A549 (cell line): ENCODE measurements at regions not wholly inside any gene's neighbourhood (a gene's known extent, or its start where the extent isn't known, plus 50 kb on each side); places are given as distances from the start of the nearest gene placed in this dataset.

Experiments used
- ATAC-seq, 2 experiments: fragments of 200-7000 bp in 1 of 2; fragments of >200 bp in 1 of 2; cut with Nextera tagmentation in 1 of 2; cut with Tn5 transposase in 1 of 2; 3 replicates each; pipeline versions ENCODE4 v1.8.0 to v1.9.1; 2018 to 2020; ENCODE audit warnings: mild to moderate bottlenecking in 1 of 2, moderate library complexity in 1 of 2
- CTCF ChIA-PET: fragments of 300-600 bp; sonication (Branson Sonifier 250); formaldehyde crosslinking; extraction: SDS; loops from one replicate; lab custom pipeline; 2021; ENCODE audit warnings: antibody characterized with exemption, inconsistent platforms; lab: Yijun Ruan, JAX
- POLR2A ChIA-PET: fragments of 350-600 bp; formaldehyde crosslinking; extraction: SDS; loops from one replicate; lab custom pipeline; 2021; ENCODE audit warnings: antibody characterized with exemption, inconsistent platforms; lab: Yijun Ruan, JAX
- DNase-seq, 2 experiments: peaks; one replicate each; pipeline versions ENCODE4 v3.0.0 to v3.0.0-alpha.2; 2011 to 2016; ENCODE audit warnings: low read depth in 1 of 2, low spot score in 1 of 2
- FAIRE-seq: peaks from 2 replicates; lab custom pipeline; 2011; peaks lifted over from hg19 to GRCh38; lab: Jason Lieb, UNC
- H3K27ac ChIP-seq, 2 experiments: fragments of >200 bp; sonication (Bioruptor Twin); formaldehyde crosslinking; 3 replicates each; pipeline ENCODE4 v1.5.1; 2016 to 2017
- H3K4me1 ChIP-seq: fragments of >200 bp; sonication (Bioruptor Twin); formaldehyde crosslinking; 3 replicates; pipeline ENCODE4 v1.6.1; 2016
- H3K4me2 ChIP-seq: fragments of >200 bp; sonication (Bioruptor Twin); formaldehyde crosslinking; 3 replicates; pipeline ENCODE4 v1.6.1; 2016
- H3K4me3 ChIP-seq: fragments of >200 bp; sonication (Bioruptor Twin); formaldehyde crosslinking; 3 replicates; pipeline ENCODE4 v1.5.1; 2016
- H3K9me3 ChIP-seq: fragments of >200 bp; sonication (Bioruptor Twin); formaldehyde crosslinking; 3 replicates; pipeline ENCODE4 v1.6.1; 2016
- BCL3 ChIP-seq: fragments of >200 bp; sonication (Bioruptor Twin); formaldehyde crosslinking; IDR thresholded peaks from 3 replicates; pipeline ENCODE4 v1.6.1; 2016
- CBX8 ChIP-seq: fragments of 200-600 bp; sonication (generic); IDR thresholded peaks from 2 replicates; pipeline ENCODE4 v1.6.1; 2016
- CHD4 ChIP-seq: fragments of 200-600 bp; sonication (generic); IDR thresholded peaks from 2 replicates; pipeline ENCODE4 v1.6.1; 2016; ENCODE audit warnings: antibody characterized with exemption, mild to moderate bottlenecking, borderline replicate concordance
- CTCF ChIP-seq: fragments of >200 bp; sonication (Bioruptor Twin); formaldehyde crosslinking; IDR thresholded peaks from 3 replicates; pipeline ENCODE4 v1.5.1; 2016
- ELK1 ChIP-seq: fragments of 150-350 bp; IDR thresholded peaks from 2 replicates; pipeline ENCODE4 v1.6.1; 2014; ENCODE audit warnings: low read depth, mild to moderate bottlenecking, low read length
- ESRRA ChIP-seq: fragments of 150-350 bp; IDR thresholded peaks from 2 replicates; pipeline ENCODE4 v1.6.1; 2014; ENCODE audit warnings: mild to moderate bottlenecking, low read length, borderline replicate concordance
- FOSB ChIP-seq: fragments of 250-450 bp; sonication (Bioruptor Pico); IDR thresholded peaks from 2 replicates; pipeline ENCODE4 v1.5.0; 2020; ENCODE audit warnings: mild to moderate bottlenecking, moderate library complexity
- HES2 ChIP-seq: fragments of >200 bp; sonication (Bioruptor Twin); formaldehyde crosslinking; IDR thresholded peaks from 2 replicates; pipeline ENCODE4 v1.6.1; 2016
- HMGXB4 ChIP-seq: fragments of 250-450 bp; sonication (Bioruptor Pico); IDR thresholded peaks from 2 replicates; pipeline ENCODE4 v1.5.0; 2021; ENCODE audit warnings: mild to moderate bottlenecking, moderate library complexity, borderline replicate concordance
- HOXA7 ChIP-seq: fragments of 250-450 bp; sonication (Bioruptor Pico); IDR thresholded peaks from 2 replicates; pipeline ENCODE4 v1.5.0; 2020; ENCODE audit warnings: mild to moderate bottlenecking, moderate library complexity
- HOXB13 ChIP-seq: fragments of 250-450 bp; sonication (Bioruptor Pico); IDR thresholded peaks from 2 replicates; pipeline ENCODE4 v1.5.0; 2020; ENCODE audit warnings: low read depth, mild to moderate bottlenecking, moderate library complexity
- KDM5A ChIP-seq: fragments of 200-600 bp; sonication (generic); IDR thresholded peaks from 2 replicates; pipeline ENCODE4 v1.6.1; 2016; ENCODE audit warnings: antibody characterized with exemption, mild to moderate bottlenecking
- MAZ ChIP-seq: fragments of 150-350 bp; IDR thresholded peaks from 2 replicates; pipeline ENCODE4 v1.6.1; 2014; ENCODE audit warnings: antibody characterized with exemption, low read depth, low read length, borderline replicate concordance
- POLR2AphosphoS2 ChIP-seq: conservative IDR thresholded peaks from 2 replicates; pipeline ENCODE4 v1.6.1; 2012; ENCODE audit warnings: low read length, improper control_type of control experiment, inconsistent platforms
- REST ChIP-seq: fragments of 200-600 bp; sonication (generic); IDR thresholded peaks from 2 replicates; pipeline ENCODE4 v1.6.1; 2016; ENCODE audit warnings: antibody characterized with exemption, mild to moderate bottlenecking, moderate library complexity
- USF2 ChIP-seq: fragments of 450-650 bp; IDR thresholded peaks from 2 replicates; pipeline ENCODE4 v1.6.1; 2014; ENCODE audit warnings: antibody characterized with exemption
- ZNF302 ChIP-seq: fragments of 250-450 bp; sonication (Bioruptor Pico); IDR thresholded peaks from 2 replicates; pipeline ENCODE4 v1.9.0; 2021; ENCODE audit warnings: inconsistent platforms, mild to moderate bottlenecking, moderate library complexity
- ZSCAN20 ChIP-seq: fragments of 250-450 bp; sonication (Bioruptor Pico); IDR thresholded peaks from 2 replicates; pipeline ENCODE4 v1.8.0; 2022; ENCODE audit warnings: mild to moderate bottlenecking, moderate library complexity
- WGBS: methylation state at CpG from one replicate; pipeline ENCODE4 v1.1.6; 2017; ENCODE audit errors: missing lambda C conversion rate; 5-methylcytosine and 5-hydroxymethylcytosine counted together

- ATAC-seq (no peak), DNase-seq (no peak), FAIRE-seq (no peak)
- no peak overlapping the region for H3K4me3 ChIP-seq
- 0% methylated on average over 2 of the region's 2 CpGs for WGBS
- POLR2A ChIA-PET: no interaction called here
- H3K27ac ChIP-seq: no peak overlapping the region
- CTCF ChIA-PET: no interaction called here
- no peak for TF ChIP-seq ESRRA
- TF ChIP-seq KDM5A: no peak
- no peak for TF ChIP-seq REST
- TF ChIP-seq BCL3: no peak
- no peak for TF ChIP-seq ZNF302 (CRISPR knock-in tag)
- TF ChIP-seq MAZ: no peak
- TF ChIP-seq ZSCAN20: no peak
- TF ChIP-seq ELK1: no peak
- H3K4me1 ChIP-seq: no peaks in the 10 kb centered on the region
- no peak overlapping the region for H3K4me2 ChIP-seq
- no peaks in the 10 kb centered on the region for H3K9me3 ChIP-seq
These were observed 554.1 kb downstream of the CETN3 start for GRCh38 chr5:89855417-89855816.

GRCh38 chr5:89851911-89852310 is 557.6 kb downstream of the CETN3 start:
- Histone ChIP-seq H3K27ac (no peak overlapping the region), H3K4me2 (no peak overlapping the region), H3K9me3 (no peaks in the 10 kb centered on the region), H3K4me3 (no peak overlapping the region), H3K4me1 (no peaks in the 10 kb centered on the region)
- ATAC-seq: no peak
- POLR2A ChIA-PET: no interaction called here
- TF ChIP-seq CTCF (no peak), USF2 (no peak), KDM5A (no peak), POLR2AphosphoS2 (no peak), CBX8 (no peak), HMGXB4 (no peak), CHD4 (no peak), HOXA7 (CRISPR knock-in tag) (no peak), REST (no peak), ESRRA (no peak), FOSB (CRISPR knock-in tag) (no peak), HOXB13 (no peak), HES2 (no peak)
- CTCF ChIA-PET: no interaction called here
- FAIRE-seq: no peak
- no peak for DNase-seq
- under 1% methylated on average over 3 of the region's 3 CpGs for WGBS
